Thymus (tissue), 11 donors: ENCODE measurements at regions not wholly inside any gene's neighbourhood (a gene's known extent, or its start where the extent isn't known, plus 50 kb on each side); places are given as distances from the start of the nearest gene placed in this dataset.

Experiments
- DNase-seq, 9 donors: peaks; one replicate each; pipeline ENCODE4 v3.0.0-alpha.2; 2013; ENCODE audit warnings: low spot score in 9 of 9, low read depth in 6 of 9, missing footprints in 1 of 9
- H3K27ac ChIP-seq, 2 donors: one replicate each; pipeline ENCODE4 v1.5.1; 2013; ENCODE audit warnings: control low read depth in 1 of 2, low read depth in 1 of 2, low read length in 1 of 2, mild to moderate bottlenecking in 1 of 2, moderate library complexity in 1 of 2
- H3K27me3 ChIP-seq, 2 donors: one replicate each; pipeline ENCODE4 v1.5.1; 2013; ENCODE audit warnings: low read length in 1 of 2; ENCODE audit not compliant: control insufficient read depth in 2 of 2, insufficient read depth in 1 of 2
- H3K36me3 ChIP-seq, 2 donors: one replicate each; pipeline ENCODE4 v1.5.1; 2013; ENCODE audit warnings: low read length in 1 of 2, mild to moderate bottlenecking in 1 of 2, moderate library complexity in 1 of 2; ENCODE audit not compliant: control insufficient read depth in 2 of 2, insufficient read depth in 2 of 2
- H3K4me1 ChIP-seq, 2 donors: one replicate each; pipeline ENCODE4 v1.5.1; 2013; ENCODE audit warnings: low read length in 2 of 2; ENCODE audit not compliant: control insufficient read depth in 2 of 2, insufficient read depth in 2 of 2
- H3K4me3 ChIP-seq, 2 donors: one replicate each; pipeline ENCODE4 v1.5.1; 2013; ENCODE audit warnings: low read length in 2 of 2, control low read depth in 1 of 2, mild to moderate bottlenecking in 1 of 2
- H3K9me3 ChIP-seq, 2 donors: one replicate each; pipeline ENCODE4 v1.5.1; 2013; ENCODE audit warnings: low read length in 1 of 2, mild to moderate bottlenecking in 1 of 2; ENCODE audit not compliant: control insufficient read depth in 2 of 2, insufficient read depth in 1 of 2
- WGBS: extraction: QIAGEN DNeasy Blood & Tissue Kit; methylation state at CpG from one replicate; pipeline ENCODE4 v1.1.7; 2013; 5-methylcytosine and 5-hydroxymethylcytosine counted together
- donor health status: healthy.

DNA sequence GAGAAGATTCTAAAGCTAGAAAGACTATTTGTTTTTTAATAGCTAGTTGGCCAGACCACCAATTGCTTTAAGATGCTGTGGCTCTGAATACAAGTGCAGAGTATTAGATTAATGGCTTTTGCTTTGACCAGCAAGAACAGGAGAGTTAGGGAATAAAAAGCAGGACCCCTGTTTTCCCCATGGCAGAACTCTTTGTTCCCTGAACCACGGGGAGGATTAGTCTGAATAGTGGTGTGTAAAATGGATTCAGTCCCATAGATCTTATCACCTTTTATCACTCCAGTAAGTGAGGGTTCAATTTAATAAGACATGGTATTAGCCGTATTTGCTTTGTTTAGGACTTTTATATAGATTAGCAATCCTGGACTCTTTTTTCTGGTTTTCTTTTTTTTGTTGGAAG is 562.6 kb upstream of the DPPA4 start:
- 78% methylated on average over 2 of the region's 2 CpGs for WGBS
- no peak overlapping the region for H3K27ac ChIP-seq
- no peaks in the 10 kb centered on the region for H3K4me1 ChIP-seq
- H3K9me3 ChIP-seq, result no peaks in the 10 kb centered on the region
- H3K36me3 ChIP-seq, result no peaks in the 10 kb centered on the region
- H3K4me3 ChIP-seq, result no peak overlapping the region
- H3K27me3 ChIP-seq, result no peaks in the 10 kb centered on the region
- DNase-seq, result no peak

DNA sequence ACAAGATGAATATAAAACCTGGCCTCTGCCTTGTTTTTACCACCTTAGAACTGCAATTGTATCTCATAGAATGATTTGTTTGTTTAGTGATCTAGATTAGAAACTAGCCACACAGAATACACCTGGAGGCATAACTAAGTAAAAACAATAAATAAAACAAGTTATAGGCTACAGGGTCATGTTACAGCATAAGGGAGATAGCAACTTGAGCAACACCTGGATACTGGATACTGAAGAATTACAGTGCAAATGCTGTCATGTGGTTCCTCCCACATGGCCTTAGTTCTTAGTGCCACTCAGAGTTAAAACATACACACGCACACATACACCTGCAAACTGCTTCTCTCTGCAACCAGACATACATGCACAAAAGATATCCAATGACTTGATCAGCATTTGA is 563.4 kb upstream of the DPPA4 start:
- DNase-seq, result no peak
- no peaks in the 10 kb centered on the region for H3K36me3 ChIP-seq
- no peaks in the 10 kb centered on the region for H3K27me3 ChIP-seq
- no peaks in the 10 kb centered on the region for H3K4me1 ChIP-seq
- H3K9me3 ChIP-seq, result peaks cover 0 to 4% of the 10 kb centered on the region in 2 donors
- H3K27ac ChIP-seq, result no peak overlapping the region
- WGBS, result 69% methylated on average over 1 of the region's 1 CpG
- no peak overlapping the region for H3K4me3 ChIP-seq

DNA sequence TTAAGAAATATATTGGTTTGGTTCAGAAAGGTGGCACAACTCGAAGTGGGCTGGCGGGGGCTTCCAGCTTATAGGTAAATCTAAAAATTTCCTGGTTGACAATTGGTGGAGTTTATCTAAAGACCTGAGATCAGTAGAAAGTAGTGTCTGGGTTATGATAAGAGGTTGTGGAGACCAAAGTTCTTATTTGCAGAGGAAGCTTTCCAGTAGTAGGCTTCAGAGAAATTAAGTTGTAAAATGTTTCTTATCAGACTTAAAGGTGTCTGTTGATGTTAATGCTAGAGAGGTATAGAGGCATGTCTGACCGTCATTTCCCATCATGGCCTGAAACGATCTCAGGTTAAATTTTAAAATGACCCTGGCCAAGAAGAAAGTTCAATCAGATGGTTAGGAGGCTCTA is 565.2 kb upstream of the DPPA4 start:
- Histone ChIP-seq H3K27me3 (no peaks in the 10 kb centered on the region), H3K4me1 (no peaks in the 10 kb centered on the region), H3K9me3 (peaks cover 0 to 7% of the 10 kb centered on the region in 2 donors), H3K27ac (no peak overlapping the region), H3K36me3 (no peaks in the 10 kb centered on the region), H3K4me3 (no peak overlapping the region)
- WGBS, result 86% methylated on average over 4 of the region's 4 CpGs
- DNase-seq, result no peak

DNA sequence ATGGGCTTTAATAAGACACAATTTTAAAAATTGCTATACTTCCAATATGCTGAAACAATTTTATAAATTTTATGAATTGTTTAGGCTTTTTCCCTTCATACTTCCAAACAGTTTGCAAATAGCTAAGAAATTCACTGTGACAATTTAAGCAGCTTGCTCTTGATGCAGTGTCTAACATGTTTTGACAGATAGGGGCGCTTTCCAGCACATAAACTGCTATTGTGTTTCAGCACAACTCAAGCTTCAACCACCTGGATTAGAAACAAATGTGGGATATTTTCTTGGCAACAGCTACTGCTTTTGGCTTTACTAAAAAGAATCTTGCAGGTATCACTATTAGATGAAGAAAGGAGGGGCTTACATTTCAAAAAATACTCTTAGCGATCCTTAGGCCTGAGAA is 565.8 kb upstream of the DPPA4 start:
- no peak for DNase-seq
- Histone ChIP-seq H3K27me3 (no peaks in the 10 kb centered on the region), H3K4me1 (no peaks in the 10 kb centered on the region), H3K36me3 (no peaks in the 10 kb centered on the region), H3K27ac (no peak overlapping the region), H3K9me3 (peaks cover 0 to 7% of the 10 kb centered on the region in 2 donors), H3K4me3 (no peak overlapping the region)
- WGBS, result 81% methylated on average over 2 of the region's 2 CpGs

DNA sequence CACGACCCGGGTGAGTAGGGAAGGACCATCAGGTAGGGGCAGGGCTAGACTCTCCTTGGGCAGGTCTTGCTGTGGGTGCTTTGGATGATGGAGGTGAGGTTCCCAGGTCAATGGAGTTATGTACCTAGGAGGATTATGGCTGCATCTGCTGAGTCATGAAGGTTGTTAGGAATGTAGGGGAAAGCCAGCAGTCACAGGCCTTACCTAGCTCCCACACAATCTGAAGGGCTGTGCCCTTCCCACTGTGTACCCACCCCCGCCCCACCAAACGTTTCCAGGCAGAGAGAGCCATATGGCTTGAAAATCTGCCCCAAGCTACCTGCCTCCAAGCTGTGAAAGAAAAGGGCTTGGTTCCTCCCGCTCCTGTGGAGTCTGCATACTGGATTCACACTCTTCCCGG is 573.4 kb upstream of the DPPA4 start:
- Histone ChIP-seq H3K4me1 (no peaks in the 10 kb centered on the region), H3K27me3 (no peaks in the 10 kb centered on the region), H3K27ac (no peak overlapping the region), H3K9me3 (peaks cover 0 to 11% of the 10 kb centered on the region in 2 donors), H3K36me3 (no peaks in the 10 kb centered on the region), H3K4me3 (no peak overlapping the region)
- 49% methylated on average over 6 of the region's 6 CpGs for WGBS
- no peak for DNase-seq

DNA sequence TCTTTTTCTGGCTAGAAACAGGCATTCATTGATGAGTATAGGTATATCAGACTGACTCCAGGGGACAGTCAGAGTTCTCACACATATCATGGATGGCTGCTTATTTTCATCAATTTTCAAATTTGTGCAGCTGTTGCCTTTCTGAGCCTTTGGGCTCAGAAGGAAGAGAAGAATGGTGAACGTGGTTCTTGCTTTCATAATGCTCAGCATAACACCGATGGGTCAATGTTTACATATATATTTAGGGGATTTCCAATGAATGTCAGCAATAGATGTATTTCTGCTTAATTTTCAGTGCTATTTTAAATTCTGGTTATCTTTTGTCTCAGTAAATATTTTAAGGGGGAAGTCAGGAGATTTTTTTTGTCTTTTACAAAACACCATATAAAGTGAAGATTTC is 581.4 kb upstream of the DPPA4 start:
- Histone ChIP-seq H3K4me3 (no peak overlapping the region), H3K4me1 (no peaks in the 10 kb centered on the region), H3K9me3 (no peaks in the 10 kb centered on the region), H3K36me3 (no peaks in the 10 kb centered on the region), H3K27ac (no peak overlapping the region), H3K27me3 (no peaks in the 10 kb centered on the region)
- no peak for DNase-seq
- whole genome bisulfite sequencing, result 87% methylated on average over 2 of the region's 2 CpGs

DNA sequence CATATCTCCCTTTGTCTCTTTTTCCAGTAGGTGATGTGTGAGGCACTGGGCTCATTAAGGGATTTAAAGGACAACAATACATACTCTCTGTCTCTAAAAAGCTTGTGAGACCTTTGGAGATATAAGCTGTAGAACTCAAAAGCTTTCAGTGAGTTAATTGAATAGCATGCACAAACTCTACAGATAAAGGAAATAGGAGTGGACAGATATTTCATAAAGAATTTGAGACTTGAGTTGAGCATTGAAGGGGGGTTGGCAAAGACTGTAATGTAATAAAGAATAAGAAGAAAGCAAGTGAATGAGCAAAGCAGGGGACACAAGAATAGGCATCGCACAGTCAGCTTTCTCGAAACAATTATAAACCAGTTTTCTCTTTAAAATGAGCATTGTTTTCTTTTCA is 583.4 kb upstream of the DPPA4 start:
- 98% methylated on average over 2 of the region's 2 CpGs for WGBS
- no peaks in the 10 kb centered on the region for H3K27me3 ChIP-seq
- H3K9me3 ChIP-seq, result no peaks in the 10 kb centered on the region
- no peaks in the 10 kb centered on the region for H3K4me1 ChIP-seq
- no peaks in the 10 kb centered on the region for H3K36me3 ChIP-seq
- DNase-seq, result no peak
- no peak overlapping the region for H3K27ac ChIP-seq
- no peak overlapping the region for H3K4me3 ChIP-seq

DNA sequence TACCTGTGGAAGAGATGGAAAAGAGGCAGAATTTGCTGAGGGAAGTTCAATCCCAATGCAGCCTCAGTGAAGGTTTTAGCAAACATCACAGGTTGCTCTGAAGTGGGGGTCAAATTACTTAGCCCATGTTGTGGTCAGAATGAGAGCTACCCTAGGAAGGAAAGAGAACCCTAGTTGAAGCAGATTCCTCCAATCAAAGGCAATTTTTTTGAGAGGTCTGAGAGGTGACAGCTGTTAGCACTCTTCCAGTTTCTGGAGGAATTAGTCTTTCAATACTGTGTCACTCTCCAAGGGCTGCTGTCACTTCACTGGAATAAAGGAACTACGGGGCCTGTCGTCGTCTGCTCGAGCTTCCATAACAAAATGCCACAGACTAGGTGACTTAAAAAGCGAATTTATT is 584.2 kb upstream of the DPPA4 start:
- no peak for DNase-seq
- Histone ChIP-seq H3K27ac (no peak overlapping the region), H3K4me1 (no peaks in the 10 kb centered on the region), H3K27me3 (no peaks in the 10 kb centered on the region), H3K4me3 (no peak overlapping the region), H3K36me3 (no peaks in the 10 kb centered on the region), H3K9me3 (no peaks in the 10 kb centered on the region)
- WGBS, result 76% methylated on average over 5 of the region's 5 CpGs

DNA sequence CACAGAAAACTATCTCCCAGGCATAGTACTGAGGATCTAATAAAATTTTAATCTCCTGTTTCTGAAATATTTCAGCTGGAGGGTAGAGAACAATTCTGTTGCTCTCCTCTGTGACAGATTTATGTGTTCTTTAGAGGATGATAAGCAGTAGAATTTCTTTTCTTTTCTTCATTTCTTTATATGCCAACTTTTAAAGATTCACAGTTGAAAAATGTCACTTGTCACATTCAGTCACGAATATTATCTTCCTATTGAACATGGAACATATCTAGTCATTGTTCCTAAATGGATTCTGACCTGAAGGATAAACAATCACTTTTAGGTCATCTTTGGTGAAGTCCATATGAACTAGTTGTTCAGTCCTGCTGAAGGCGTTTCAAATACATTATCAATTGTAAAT is 585.5 kb upstream of the DPPA4 start:
- no peaks in the 10 kb centered on the region for H3K4me1 ChIP-seq
- no peak overlapping the region for H3K27ac ChIP-seq
- no peaks in the 10 kb centered on the region for H3K27me3 ChIP-seq
- H3K4me3 ChIP-seq, result no peak overlapping the region
- H3K36me3 ChIP-seq, result no peaks in the 10 kb centered on the region
- no peaks in the 10 kb centered on the region for H3K9me3 ChIP-seq
- WGBS, result 60% methylated on average over 2 of the region's 2 CpGs
- DNase-seq, result no peak

DNA sequence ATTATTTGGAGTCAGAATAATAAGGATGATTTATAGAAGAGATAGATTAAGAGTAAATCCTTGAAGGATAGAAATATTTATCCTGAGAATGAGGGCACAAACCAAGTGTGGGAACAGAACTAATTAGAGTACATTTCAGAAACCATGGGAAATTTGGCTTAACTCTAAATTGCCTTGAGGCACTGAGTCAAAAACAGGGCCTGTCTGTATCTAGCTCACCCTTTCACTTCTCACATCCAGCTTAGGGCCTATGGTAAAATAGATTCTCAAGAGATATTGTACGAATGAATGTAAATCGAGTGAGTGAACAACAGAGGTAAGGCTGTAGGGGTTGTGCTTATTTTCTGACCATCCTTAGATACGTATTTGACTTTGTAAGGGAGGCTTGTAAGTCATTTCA is 586.1 kb upstream of the DPPA4 start:
- no peaks in the 10 kb centered on the region for H3K4me1 ChIP-seq
- 93% methylated on average over 3 of the region's 3 CpGs for WGBS
- no peaks in the 10 kb centered on the region for H3K9me3 ChIP-seq
- H3K27ac ChIP-seq, result no peak overlapping the region
- no peak overlapping the region for H3K4me3 ChIP-seq
- H3K36me3 ChIP-seq, result no peaks in the 10 kb centered on the region
- H3K27me3 ChIP-seq, result no peaks in the 10 kb centered on the region
- no peak for DNase-seq
